GM12864 (cell line): ENCODE measurements at regions not wholly inside any gene's neighbourhood (a gene's known extent, or its start where the extent isn't known, plus 50 kb on each side); places are given as distances from the start of the nearest gene placed in this dataset.
"Not testable (repeated sequence)": the region's sequence is repeated elsewhere in the genome, so short reads cannot be mapped to it uniquely, and the experiment has no call there.

ENCODE experiments used
- DNase-seq: peaks from one replicate; pipeline ENCODE4 v3.0.0-alpha.2; 2011; ENCODE audit warnings: low read depth
- H3K4me3 ChIP-seq: 2 replicates; pipeline ENCODE4 v1.5.1; 2011; ENCODE audit warnings: mild to moderate bottlenecking, low read depth, low read length, control low read depth
- CTCF ChIP-seq: IDR thresholded peaks from 2 replicates; pipeline ENCODE4 v1.5.1; 2011; ENCODE audit warnings: low read depth, mild to moderate bottlenecking, moderate library complexity, low read length, control low read depth, inconsistent platforms; ENCODE audit errors: missing control alignments

GRCh38 chr5:5881294-5881693 lies 458.8 kb downstream of the ICE1 start:
- no peak overlapping the region for H3K4me3 ChIP-seq
- peak; percentile 8 for DNase-seq
- TF ChIP-seq CTCF, result peak; percentile 59

GRCh38 chr5:5880077-5880763 lies 457.7 kb downstream of the ICE1 start:
- DNase-seq, result no peak
- TF ChIP-seq CTCF, result no peak
- H3K4me3 ChIP-seq, result no peak overlapping the region

GRCh38 chr5:5857396-5857795 lies 434.9 kb downstream of the ICE1 start:
- no peak for TF ChIP-seq CTCF
- no peak for DNase-seq
- H3K4me3 ChIP-seq, result no peak overlapping the region

GRCh38 chr5:5854087-5854486 lies 431.6 kb downstream of the ICE1 start:
- H3K4me3 ChIP-seq, result no peak overlapping the region
- no peak for DNase-seq
- no peak for TF ChIP-seq CTCF

- TF ChIP-seq CTCF, result no peak
- DNase-seq, result no peak
- no peak overlapping the region for H3K4me3 ChIP-seq
Measured at GRCh38 chr5:5838493-5838892, 416.0 kb downstream of the ICE1 start.

DNA sequence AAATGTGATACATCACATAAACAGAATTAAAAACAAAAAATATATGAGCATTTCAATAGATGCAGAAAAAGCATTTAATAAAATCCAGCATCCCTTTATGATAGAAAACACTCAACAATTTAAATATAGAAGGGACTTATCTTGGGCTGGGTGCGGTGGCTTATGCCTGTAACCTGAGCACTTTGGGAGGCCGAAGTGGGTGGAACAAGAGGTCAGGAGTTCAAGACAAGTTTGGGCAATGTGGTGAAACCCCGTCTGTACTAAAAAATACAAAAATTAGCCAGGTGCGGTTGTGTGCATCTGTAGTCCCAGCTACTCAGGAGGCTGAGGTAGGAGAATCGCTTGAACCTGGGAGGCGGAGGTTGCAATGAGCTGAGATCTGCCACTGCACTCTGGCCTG lies 409.1 kb downstream of the ICE1 start:
- H3K4me3 ChIP-seq, DNase-seq: not testable (repeated sequence)

DNA sequence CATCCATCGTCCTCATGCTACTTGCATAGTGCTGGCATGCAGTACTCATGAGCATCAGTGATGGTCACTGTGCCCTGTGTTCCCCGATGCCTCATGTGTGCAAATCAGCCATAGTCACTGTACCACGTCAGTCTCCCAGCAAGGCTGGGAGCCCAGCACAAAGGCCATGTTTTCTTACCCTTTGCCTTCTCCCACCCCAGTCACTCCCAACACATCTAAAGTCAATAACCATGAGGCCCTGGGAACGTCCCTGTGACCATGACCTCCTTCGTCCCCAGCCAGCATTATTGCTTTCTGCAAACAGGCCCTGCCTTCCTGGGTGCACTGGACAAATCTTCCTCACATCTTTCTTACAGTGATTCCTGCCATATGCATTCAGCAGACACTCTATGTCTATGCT lies 406.1 kb downstream of the ICE1 start:
- no peak for DNase-seq
- no peak overlapping the region for H3K4me3 ChIP-seq
- TF ChIP-seq CTCF, result no peak
